Psoas muscle (tissue), 7 donors: ENCODE measurements at regions not wholly inside any gene's neighbourhood (a gene's known extent, or its start where the extent isn't known, plus 50 kb on each side); places are given as distances from the start of the nearest gene placed in this dataset.

Source experiments
- ATAC-seq, 4 donors: fragments of 200-7000 bp; cut with Tn5 transposase; one replicate each; pipeline ENCODE4 v1.9.1; 2020; ENCODE audit warnings: moderate library complexity in 3 of 4, mild to moderate bottlenecking in 2 of 4
- DNase-seq, 2 donors: peaks; one replicate each; pipeline ENCODE4 v3.0.0-alpha.2; 2020
- H3K27ac ChIP-seq: fragments of 200-600 bp; one replicate; pipeline ENCODE4 v1.8.0; 2022
- H3K27me3 ChIP-seq, 3 donors: fragments of 200-600 bp in 1 of 3; one replicate each; pipeline versions ENCODE4 v1.6.1 to v1.8.0; 2013 to 2022; ENCODE audit warnings: low read length in 2 of 3, mild to moderate bottlenecking in 2 of 3, moderate library complexity in 1 of 3; ENCODE audit not compliant: insufficient read depth in 3 of 3
- H3K36me3 ChIP-seq, 2 donors: fragments of 200-600 bp in 1 of 2; one replicate each; pipeline versions ENCODE4 v1.6.1 to v1.8.0; 2013 to 2022; ENCODE audit warnings: low read depth in 1 of 2, mild to moderate bottlenecking in 1 of 2, moderate library complexity in 1 of 2; ENCODE audit not compliant: insufficient read depth in 1 of 2
- H3K4me1 ChIP-seq: fragments of 200-600 bp; one replicate; pipeline ENCODE4 v1.8.0; 2022
- H3K4me3 ChIP-seq: fragments of 200-600 bp; one replicate; pipeline ENCODE4 v1.8.0; 2022; ENCODE audit warnings: mild to moderate bottlenecking
- H3K9me3 ChIP-seq: fragments of 200-600 bp; one replicate; pipeline ENCODE4 v1.8.0; 2022
- CTCF ChIP-seq: fragments of 200-600 bp; IDR thresholded peaks from one replicate; pipeline ENCODE4 v1.8.0; 2022; ENCODE audit warnings: antibody characterized with exemption
- WGBS, 3 donors: extraction: QIAGEN DNeasy Blood & Tissue Kit; methylation state at CpG; one replicate each; pipeline versions ENCODE4 v1.1.6 to v1.1.7; 2013; 5-methylcytosine and 5-hydroxymethylcytosine counted together
- intact Hi-C, 2 donors: fragments of 100-400 bp; cut with DNase I; formaldehyde crosslinking; loops; one replicate each; pipeline versions ENCODE4 v1.11.0 to v1.14.2; 2022
- donor health status: healthy with polysubstance abuse.
- donor health status: DM: no; HTN: no; CAD: no; lungs with moderate emphysema.
- donor health status: Bipolar disorder and iron deficiency.
- donor health status: healthy.
- donor health status: DM: yes; HTN: yes; CAD: no.
- donor health status: DM: no; HTN: no; CAD: no.
- donor health status: DM: yes; HTN: yes; CAD: no.

GRCh38 chr2:226652983-226653765 is 146.4 kb downstream of the IRS1 start:
- no peaks in the 10 kb centered on the region for H3K27me3 ChIP-seq
- no peak overlapping the region for H3K4me3 ChIP-seq
- 94 to 100% (median 96%) methylated on average over 1 of the region's 1 CpG for WGBS, 3 donors
- ATAC-seq (no peak), DNase-seq (no peak)
- H3K36me3 ChIP-seq: no peaks in the 10 kb centered on the region
- H3K27ac ChIP-seq: peak overlapping the region; percentile 39
- H3K9me3 ChIP-seq: no peaks in the 10 kb centered on the region
- H3K4me1 ChIP-seq: peaks cover 26% of the 10 kb centered on the region
- intact Hi-C loops: loop anchor here in 1 of 2 donors (10.0 kb wide), 3 partner anchors 298 to 518 kb away; no protein-coding TSS in a partner anchor
- TF ChIP-seq CTCF: no peak

DNA sequence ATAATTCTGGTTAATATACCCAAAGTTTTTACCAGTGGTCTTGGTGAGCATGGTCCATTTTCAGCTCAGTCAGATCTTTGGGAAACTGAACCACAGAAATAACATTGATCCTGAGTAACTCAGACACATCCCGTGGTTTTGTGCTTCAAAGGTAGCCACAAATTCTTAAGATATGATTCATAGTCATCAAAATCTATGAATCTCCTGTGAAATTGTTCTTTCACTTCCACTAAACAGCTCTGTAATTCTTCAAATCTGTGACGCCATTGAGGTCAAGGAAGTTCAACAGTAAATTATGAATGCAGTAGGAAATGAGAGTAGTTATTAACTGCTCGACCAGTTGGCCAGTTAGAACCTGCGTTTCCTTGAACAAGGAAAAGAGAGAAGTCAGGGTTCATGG is 147.3 kb downstream of the IRS1 start:
- no peaks in the 10 kb centered on the region for H3K27me3 ChIP-seq
- no peaks in the 10 kb centered on the region for H3K36me3 ChIP-seq
- H3K9me3 ChIP-seq: no peaks in the 10 kb centered on the region
- DNase-seq (no peak), ATAC-seq (no peak)
- TF ChIP-seq CTCF: no peak
- H3K27ac ChIP-seq: peak overlapping the region; percentile 39
- intact Hi-C loops: loop anchor here in 1 of 2 donors (10.0 kb wide), 3 partner anchors 298 to 518 kb away; no protein-coding TSS in a partner anchor
- peaks cover 26% of the 10 kb centered on the region for H3K4me1 ChIP-seq
- 13 to 39% (median 28%) methylated on average over 4 of the region's 4 CpGs for WGBS, 3 donors
- no peak overlapping the region for H3K4me3 ChIP-seq

- Histone ChIP-seq H3K27me3 (no peaks in the 10 kb centered on the region), H3K36me3 (no peaks in the 10 kb centered on the region), H3K4me3 (peak overlapping the region; percentile 20), H3K4me1 (peaks cover 19% of the 10 kb centered on the region), H3K27ac (peak overlapping the region; percentile 85), H3K9me3 (no peaks in the 10 kb centered on the region)
- intact Hi-C loops: loop anchor here in 1 of 2 donors (5.0 to 10.0 kb wide), 4 partner anchors 68 to 515 kb away; no protein-coding TSS in a partner anchor
- DNase-seq: peak; percentile 62 to 80
- ATAC-seq: peak; percentile 94 to 97 (median 96)
- no peak for TF ChIP-seq CTCF
- 11 to 16% (median 12%) methylated on average over 13 of the region's 13 CpGs for WGBS, 3 donors
Measured at GRCh38 chr2:226649871-226650660, 149.6 kb downstream of the IRS1 start.

- Histone ChIP-seq H3K4me3 (no peak overlapping the region), H3K9me3 (no peaks in the 10 kb centered on the region), H3K27ac (peak overlapping the region; percentile 85), H3K36me3 (no peaks in the 10 kb centered on the region), H3K4me1 (peaks cover 24% of the 10 kb centered on the region), H3K27me3 (no peaks in the 10 kb centered on the region)
- 97 to 99% (median 98%) methylated on average over 10 of the region's 10 CpGs for WGBS, 3 donors
- no peak for TF ChIP-seq CTCF
- intact Hi-C loops: loop anchor here in 1 of 2 donors (5.0 kb wide), 1 partner anchor 67 kb away; no protein-coding TSS in a partner anchor
- DNase-seq (no peak), ATAC-seq (no peak)
Measured at GRCh38 chr2:226649201-226649600, 150.4 kb downstream of the IRS1 start.
